ENCODE measurements at regions not wholly inside any gene's neighbourhood (a gene's known extent, or its start where the extent isn't known, plus 50 kb on each side); places are given as distances from the start of the nearest gene placed in this dataset.

GRCh38 chr18:39480494-39481195 lies 1915.0 kb upstream of the CELF4 start:
- H3K79me2 ChIP-seq (ENCODE audit: insufficient read depth, low read length), result no peaks in the 10 kb centered on the region
- H4K20me1 ChIP-seq (ENCODE audit: insufficient read depth, low read length), result no peaks in the 10 kb centered on the region
- no peaks in the 10 kb centered on the region for H3K4me1 ChIP-seq (ENCODE audit: insufficient read depth, low read length, severe bottlenecking)

GRCh38 chr18:39464006-39464405 lies 1898.4 kb upstream of the CELF4 start:
- H4K20me1 ChIP-seq (ENCODE audit: insufficient read depth, low read length), result no peaks in the 10 kb centered on the region
- no peak overlapping the region for H2AFZ ChIP-seq (ENCODE audit: low read length)
- H3K9me3 ChIP-seq (ENCODE audit: low read length), result no peaks in the 10 kb centered on the region
- no peaks in the 10 kb centered on the region for H3K27me3 ChIP-seq (ENCODE audit: insufficient read depth, low read length)
- TF ChIP-seq CTCF (IDR thresholded peaks at IDR 0.05; ENCODE audit: low read length) (no peak), EZH2 (IDR thresholded peaks at IDR 0.05; ENCODE audit: borderline replicate concordance, low read length) (no peak)
- no peaks in the 10 kb centered on the region for H3F3A ChIP-seq (ENCODE audit: insufficient read depth, low read length)
- no peak overlapping the region for H3K4me2 ChIP-seq (ENCODE audit: low read length)
- H3K4me1 ChIP-seq (ENCODE audit: insufficient read depth, low read length, severe bottlenecking), result no peaks in the 10 kb centered on the region
- H3K79me2 ChIP-seq (ENCODE audit: insufficient read depth, low read length), result no peaks in the 10 kb centered on the region
- no peak overlapping the region for H3K27ac ChIP-seq (ENCODE audit: low read depth, low read length, poor library complexity, severe bottlenecking)
- H3K36me3 ChIP-seq (ENCODE audit: insufficient read depth, low read length), result no peaks in the 10 kb centered on the region
- H3K9ac ChIP-seq (ENCODE audit: low read length), result no peak overlapping the region
- no peaks in the 10 kb centered on the region for H3K9me2 ChIP-seq (ENCODE audit: low read depth, low read length)
- H3K4me3 ChIP-seq (ENCODE audit: low read depth, low read length, poor library complexity, severe bottlenecking), result no peak overlapping the region

More at GRCh38 chr18:39480494-39481195, 1915.0 kb upstream of the CELF4 start:
- Histone ChIP-seq H3K9me3 (ENCODE audit: low read length) (no peaks in the 10 kb centered on the region), H3F3A (ENCODE audit: insufficient read depth, low read length) (no peaks in the 10 kb centered on the region), H3K27ac (ENCODE audit: low read depth, low read length, poor library complexity, severe bottlenecking) (no peak overlapping the region), H3K4me2 (ENCODE audit: low read length) (no peak overlapping the region), H3K36me3 (ENCODE audit: insufficient read depth, low read length) (no peaks in the 10 kb centered on the region), H3K27me3 (ENCODE audit: insufficient read depth, low read length) (no peaks in the 10 kb centered on the region), H3K4me3 (ENCODE audit: low read depth, low read length, poor library complexity, severe bottlenecking) (no peak overlapping the region), H3K9ac (ENCODE audit: low read length) (no peak overlapping the region), H3K9me2 (ENCODE audit: low read depth, low read length) (no peaks in the 10 kb centered on the region), H2AFZ (ENCODE audit: low read length) (no peak overlapping the region)
- TF ChIP-seq CTCF (IDR thresholded peaks at IDR 0.05; ENCODE audit: low read length) (no peak), EZH2 (IDR thresholded peaks at IDR 0.05; ENCODE audit: borderline replicate concordance, low read length) (no peak)

- Histone ChIP-seq H3K36me3 (ENCODE audit: insufficient read depth, low read length) (no peaks in the 10 kb centered on the region), H2AFZ (ENCODE audit: low read length) (no peak overlapping the region), H3K4me1 (ENCODE audit: insufficient read depth, low read length, severe bottlenecking) (no peaks in the 10 kb centered on the region), H3K27ac (ENCODE audit: low read depth, low read length, poor library complexity, severe bottlenecking) (no peak overlapping the region), H3K9ac (ENCODE audit: low read length) (no peak overlapping the region), H3K9me2 (ENCODE audit: low read depth, low read length) (no peaks in the 10 kb centered on the region), H3F3A (ENCODE audit: insufficient read depth, low read length) (no peaks in the 10 kb centered on the region), H3K9me3 (ENCODE audit: low read length) (no peaks in the 10 kb centered on the region), H3K27me3 (ENCODE audit: insufficient read depth, low read length) (no peaks in the 10 kb centered on the region), H3K4me2 (ENCODE audit: low read length) (no peak overlapping the region), H3K79me2 (ENCODE audit: insufficient read depth, low read length) (no peaks in the 10 kb centered on the region), H3K4me3 (ENCODE audit: low read depth, low read length, poor library complexity, severe bottlenecking) (no peak overlapping the region), H4K20me1 (ENCODE audit: insufficient read depth, low read length) (no peaks in the 10 kb centered on the region)
- TF ChIP-seq CTCF (IDR thresholded peaks at IDR 0.05; ENCODE audit: low read length) (no peak), EZH2 (IDR thresholded peaks at IDR 0.05; ENCODE audit: borderline replicate concordance, low read length) (no peak)
Measured at GRCh38 chr18:39462436-39462835, 1896.8 kb upstream of the CELF4 start.
